HCT116 (cell line): ENCODE measurements at regions not wholly inside any gene's neighbourhood (a gene's known extent, or its start where the extent isn't known, plus 50 kb on each side); places are given as distances from the start of the nearest gene placed in this dataset.

ENCODE experiments used
- ATAC-seq: fragments of 200-7000 bp; cut with Tn5 transposase; 2 replicates; pipeline ENCODE4 v1.9.1; 2020; ENCODE audit warnings: mild to moderate bottlenecking, moderate library complexity
- BruUV-seq: library from RNA; stranded (reverse); fragments of 400-500 nt; replicated peaks from 2 replicates; lab custom pipeline; 2021; lab: Mats Ljungman, UMichigan
- CTCF ChIA-PET: fragments of 300-600 bp; sonication (Branson Sonifier 250); formaldehyde crosslinking; loops from one replicate; lab custom pipeline; 2021; ENCODE audit warnings: antibody characterized with exemption; lab: Charles Lee
- POLR2A ChIA-PET: fragments of 300-600, 350-600 bp; sonication (Branson Sonifier 250); formaldehyde crosslinking; loops from one replicate; lab custom pipeline; 2021; ENCODE audit warnings: antibody characterized with exemption; lab: Charles Lee
- RAD21 ChIA-PET, 2 experiments: fragments of 300-600 bp; sonication (Branson Sonifier 250); formaldehyde crosslinking; loops; one replicate each; lab custom pipeline; 2023; ENCODE audit warnings: low total read pairs in 2 of 2; ENCODE audit not compliant: uncharacterized antibody in 2 of 2, unreplicated experiment in 2 of 2, low non-redundant PET in 1 of 2; lab: Charles Lee
- DNase-seq: peaks from one replicate; pipeline ENCODE4 v3.0.0-alpha.2; 2010; ENCODE audit warnings: low read depth, low spot score
- H2AFZ ChIP-seq: fragments of 200-600 bp; shearing (Covaris generic), sonication (generic); 2 replicates; pipeline ENCODE4 v1.6.1; 2017; ENCODE audit warnings: low read depth, mixed run types, mixed read lengths, antibody characterized with exemption, low read length; ENCODE audit not compliant: poor library complexity, severe bottlenecking
- H3K27ac ChIP-seq: 2 replicates; pipeline ENCODE4 v1.5.1; 2012; ENCODE audit warnings: low read depth, low read length
- H3K27me3 ChIP-seq: fragments of 200-600 bp; sonication (generic); 2 replicates; pipeline ENCODE4 v1.6.1; 2016; ENCODE audit warnings: mixed run types, low read length, mixed read lengths; ENCODE audit not compliant: insufficient read depth
- H3K36me3 ChIP-seq, 2 experiments: fragments of 200-500 bp in 1 of 2; fragments of 200-600 bp in 1 of 2; sonication (Bioruptor generic) in 1 of 2; sonication (generic) in 1 of 2; 2 replicates each; pipeline versions ENCODE4 v1.5.1 to v1.6.1; 2014 to 2016; ENCODE audit warnings: low read length in 2 of 2, inconsistent platforms in 1 of 2, mixed read lengths in 1 of 2, mixed run types in 1 of 2; ENCODE audit not compliant: insufficient read depth in 2 of 2, control insufficient read depth in 1 of 2
- H3K4me1 ChIP-seq, 2 experiments: fragments of 200-600 bp in 1 of 2; sonication (generic) in 1 of 2; 2 replicates each; pipeline versions ENCODE4 v1.5.1 to v1.6.1; 2012 to 2017; ENCODE audit warnings: low read length in 2 of 2, inconsistent platforms in 1 of 2, mild to moderate bottlenecking in 1 of 2, mixed read lengths in 1 of 2, mixed run types in 1 of 2, moderate library complexity in 1 of 2; ENCODE audit not compliant: insufficient read depth in 2 of 2, control insufficient read depth in 1 of 2
- H3K4me2 ChIP-seq: fragments of 200-600 bp; sonication (generic); 2 replicates; pipeline ENCODE4 v1.6.1; 2017; ENCODE audit warnings: mixed run types, low read length, mixed read lengths
- H3K4me3 ChIP-seq, 2 experiments: fragments of 200-600 bp in 1 of 2; sonication (generic) in 1 of 2; replicated peaks in 1 of 2; 2 replicates each; pipeline ENCODE4 v1.5.1; 2011 to 2016; ENCODE audit warnings: low read length in 2 of 2, control low read depth in 1 of 2, low read depth in 1 of 2, mild to moderate bottlenecking in 1 of 2, mixed read lengths in 1 of 2, mixed run types in 1 of 2
- H3K79me2 ChIP-seq: fragments of 200-600 bp; sonication (generic); 2 replicates; pipeline ENCODE4 v1.6.1; 2017; ENCODE audit warnings: mild to moderate bottlenecking, mixed run types, low read length, moderate library complexity, mixed read lengths; ENCODE audit not compliant: insufficient read depth
- H3K9ac ChIP-seq: fragments of 200-600 bp; sonication (generic); 2 replicates; pipeline ENCODE4 v1.6.1; 2016; ENCODE audit warnings: low read length, mixed read lengths
- H3K9me2 ChIP-seq: fragments of 200-600 bp; sonication (generic), shearing (Covaris generic); 2 replicates; pipeline ENCODE4 v1.6.1; 2017; ENCODE audit warnings: mixed run types, mild to moderate bottlenecking, moderate library complexity; ENCODE audit not compliant: insufficient read depth
- H3K9me3 ChIP-seq, 2 experiments: fragments of 200-500 bp in 1 of 2; fragments of 200-600 bp in 1 of 2; sonication (Bioruptor generic) in 1 of 2; sonication (generic) in 1 of 2; 2 replicates each; pipeline ENCODE4 v1.6.1; 2014 to 2017; ENCODE audit warnings: low read length in 2 of 2, mixed read lengths in 2 of 2, inconsistent platforms in 1 of 2, low read depth in 1 of 2, mild to moderate bottlenecking in 1 of 2, mixed run types in 1 of 2, moderate library complexity in 1 of 2; ENCODE audit not compliant: control insufficient read depth in 1 of 2, insufficient read depth in 1 of 2
- H4K20me1 ChIP-seq: fragments of 200-600 bp; sonication (generic), shearing (Covaris generic); 2 replicates; pipeline ENCODE4 v1.6.1; 2017; ENCODE audit warnings: mixed run types, mild to moderate bottlenecking, moderate library complexity; ENCODE audit not compliant: insufficient read depth
- ATF3 ChIP-seq: IDR thresholded peaks from 2 replicates; pipeline ENCODE4 v1.6.1; 2012
- EZH2 ChIP-seq: fragments of 200-600 bp; sonication (generic); IDR thresholded peaks from 2 replicates; pipeline ENCODE4 v1.6.1; 2017; ENCODE audit warnings: antibody characterized with exemption, mixed run types
- MAX ChIP-seq: IDR thresholded peaks from 2 replicates; pipeline ENCODE4 v1.6.1; 2012
- POLR2A ChIP-seq: IDR thresholded peaks from 2 replicates; pipeline ENCODE4 v1.7.0; 2011; ENCODE audit warnings: borderline replicate concordance; ENCODE audit not compliant: insufficient read depth, insufficient read length; ENCODE audit errors: extremely low read depth
- POLR2AphosphoS5 ChIP-seq: IDR thresholded peaks from 2 replicates; pipeline ENCODE4 v1.6.1; 2011; ENCODE audit warnings: mild to moderate bottlenecking, low read depth, low read length, moderate library complexity
- RAD21 ChIP-seq: IDR thresholded peaks from 2 replicates; pipeline ENCODE4 v1.6.1; 2012; ENCODE audit warnings: low read depth, mild to moderate bottlenecking
- SIN3A ChIP-seq: IDR thresholded peaks from 2 replicates; pipeline ENCODE4 v1.6.1; 2012; ENCODE audit warnings: low read depth
- SRF ChIP-seq: IDR thresholded peaks from 2 replicates; pipeline ENCODE4 v1.6.1; 2012; ENCODE audit warnings: low read depth
- TCF7L2 ChIP-seq: IDR thresholded peaks from 2 replicates; pipeline ENCODE4 v1.7.0; 2011; ENCODE audit warnings: borderline replicate concordance, inconsistent platforms; ENCODE audit not compliant: insufficient read depth, insufficient read length; ENCODE audit errors: extremely low read depth
- YY1 ChIP-seq: IDR thresholded peaks from 2 replicates; pipeline ENCODE4 v1.6.1; 2011; ENCODE audit warnings: low read length, low read depth, moderate library complexity, mild to moderate bottlenecking; ENCODE audit not compliant: insufficient replicate concordance; ENCODE audit errors: extremely low read depth
- ZBTB33 ChIP-seq: IDR thresholded peaks from 2 replicates; pipeline ENCODE4 v1.6.1; 2011; ENCODE audit warnings: mild to moderate bottlenecking, low read length, moderate library complexity; ENCODE audit not compliant: insufficient replicate concordance; ENCODE audit errors: extremely low read depth
- intact Hi-C: fragments of 100-400 bp; cut with micrococcal nuclease; formaldehyde crosslinking; loops from 2 replicates; pipeline ENCODE4 v1.10.0; 2022
- TF ChIP-seq, protein P1 (sequence below): IDR thresholded peaks from 2 replicates; pipeline ENCODE4 v1.6.1; 2012; ENCODE audit warnings: low read depth

DNA sequence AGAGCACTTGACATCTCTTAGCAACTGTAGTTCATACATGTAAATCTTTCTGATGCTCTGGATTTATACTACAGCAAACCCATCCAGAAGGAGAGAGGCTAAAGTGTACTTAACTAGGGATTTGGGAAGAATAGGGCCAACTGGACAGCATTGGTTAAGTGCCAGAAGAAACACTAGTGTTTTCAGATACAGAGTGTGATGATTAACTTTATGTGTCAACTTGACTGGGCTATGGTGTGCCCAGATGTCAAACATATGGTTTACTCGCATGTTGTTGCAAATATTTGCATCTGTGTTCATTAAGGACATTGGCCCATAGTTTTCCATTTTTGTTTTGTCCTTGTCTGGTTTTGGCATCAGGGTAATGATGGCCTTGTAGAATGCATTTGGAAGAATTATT is 384.7 kb upstream of the KCND2 start:
- H3K9me3 ChIP-seq: no peaks in the 10 kb centered on the region
- no peak overlapping the region for H3K4me2 ChIP-seq
- H3K27me3 ChIP-seq: no peaks in the 10 kb centered on the region
- no peaks in the 10 kb centered on the region for H4K20me1 ChIP-seq
- H3K9me2 ChIP-seq: no peaks in the 10 kb centered on the region
- TF ChIP-seq POLR2A (no peak), SIN3A (no peak), SRF (no peak), ZBTB33 (no peak), RAD21 (no peak)
- TF ChIP-seq, all 23 proteins: peak for 0
- Histone ChIP-seq H3K4me3 (no peak overlapping the region), H2AFZ (no peak overlapping the region), H3K9ac (no peak overlapping the region), H3K4me1 (no peaks in the 10 kb centered on the region), H3K27ac (no peak overlapping the region), H3K79me2 (no peaks in the 10 kb centered on the region), H3K36me3 (no peaks in the 10 kb centered on the region)
- POLR2A ChIA-PET: no interaction called here
- RAD21 ChIA-PET: no interaction called here
- no TSS peak for BruUV-seq
- CTCF ChIA-PET: no interaction called here
- intact Hi-C loops: no loop called here
- ATAC-seq (no peak), DNase-seq (no peak)

GRCh38 chr7:119890631-119891030 is 382.3 kb upstream of the KCND2 start:
- Histone ChIP-seq H4K20me1 (no peaks in the 10 kb centered on the region), H3K36me3 (no peaks in the 10 kb centered on the region), H2AFZ (no peak overlapping the region), H3K9ac (no peak overlapping the region), H3K27me3 (no peaks in the 10 kb centered on the region), H3K79me2 (no peaks in the 10 kb centered on the region), H3K4me2 (no peak overlapping the region), H3K27ac (no peak overlapping the region), H3K9me2 (no peaks in the 10 kb centered on the region), H3K9me3 (no peaks in the 10 kb centered on the region), H3K4me3 (no peak overlapping the region), H3K4me1 (no peaks in the 10 kb centered on the region)
- CTCF ChIA-PET: no interaction called here
- no peak for ATAC-seq
- no TSS peak for BruUV-seq
- no peak for DNase-seq
- RAD21 ChIA-PET: no interaction called here
- intact Hi-C loops: no loop called here
- POLR2A ChIA-PET: no interaction called here
- TF ChIP-seq ZBTB33 (no peak), POLR2AphosphoS5 (no peak), SRF (no peak), EZH2 (no peak), MAX (no peak), TCF7L2 (no peak), ATF3 (no peak), YY1 (no peak)
- TF ChIP-seq, protein P1, sequence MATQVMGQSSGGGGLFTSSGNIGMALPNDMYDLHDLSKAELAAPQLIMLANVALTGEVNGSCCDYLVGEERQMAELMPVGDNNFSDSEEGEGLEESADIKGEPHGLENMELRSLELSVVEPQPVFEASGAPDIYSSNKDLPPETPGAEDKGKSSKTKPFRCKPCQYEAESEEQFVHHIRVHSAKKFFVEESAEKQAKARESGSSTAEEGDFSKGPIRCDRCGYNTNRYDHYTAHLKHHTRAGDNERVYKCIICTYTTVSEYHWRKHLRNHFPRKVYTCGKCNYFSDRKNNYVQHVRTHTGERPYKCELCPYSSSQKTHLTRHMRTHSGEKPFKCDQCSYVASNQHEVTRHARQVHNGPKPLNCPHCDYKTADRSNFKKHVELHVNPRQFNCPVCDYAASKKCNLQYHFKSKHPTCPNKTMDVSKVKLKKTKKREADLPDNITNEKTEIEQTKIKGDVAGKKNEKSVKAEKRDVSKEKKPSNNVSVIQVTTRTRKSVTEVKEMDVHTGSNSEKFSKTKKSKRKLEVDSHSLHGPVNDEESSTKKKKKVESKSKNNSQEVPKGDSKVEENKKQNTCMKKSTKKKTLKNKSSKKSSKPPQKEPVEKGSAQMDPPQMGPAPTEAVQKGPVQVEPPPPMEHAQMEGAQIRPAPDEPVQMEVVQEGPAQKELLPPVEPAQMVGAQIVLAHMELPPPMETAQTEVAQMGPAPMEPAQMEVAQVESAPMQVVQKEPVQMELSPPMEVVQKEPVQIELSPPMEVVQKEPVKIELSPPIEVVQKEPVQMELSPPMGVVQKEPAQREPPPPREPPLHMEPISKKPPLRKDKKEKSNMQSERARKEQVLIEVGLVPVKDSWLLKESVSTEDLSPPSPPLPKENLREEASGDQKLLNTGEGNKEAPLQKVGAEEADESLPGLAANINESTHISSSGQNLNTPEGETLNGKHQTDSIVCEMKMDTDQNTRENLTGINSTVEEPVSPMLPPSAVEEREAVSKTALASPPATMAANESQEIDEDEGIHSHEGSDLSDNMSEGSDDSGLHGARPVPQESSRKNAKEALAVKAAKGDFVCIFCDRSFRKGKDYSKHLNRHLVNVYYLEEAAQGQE: no peak
